Neural cell (in vitro differentiated cells): ENCODE measurements at regions not wholly inside any gene's neighbourhood (a gene's known extent, or its start where the extent isn't known, plus 50 kb on each side); places are given as distances from the start of the nearest gene placed in this dataset.

ENCODE experiments used
- EP300 ChIP-seq: fragments of 450-650 bp; conservative IDR thresholded peaks from 2 replicates; pipeline ENCODE4 v1.6.1; 2014; ENCODE audit warnings: antibody characterized with exemption, mild to moderate bottlenecking, moderate library complexity; ENCODE audit not compliant: poor library complexity, severe bottlenecking
- POLR2AphosphoS5 ChIP-seq: IDR thresholded peaks from 2 replicates; pipeline ENCODE4 v1.6.1; 2012
- RAD21 ChIP-seq: fragments of 450-650 bp; conservative IDR thresholded peaks from 2 replicates; pipeline ENCODE4 v1.6.1; 2014; ENCODE audit warnings: antibody characterized with exemption, mild to moderate bottlenecking, moderate library complexity
- TF ChIP-seq, protein P1 (sequence below): fragments of 450-650 bp; IDR thresholded peaks from 2 replicates; pipeline ENCODE4 v1.5.1; 2014; ENCODE audit warnings: antibody characterized with exemption, mild to moderate bottlenecking, moderate library complexity; ENCODE audit not compliant: poor library complexity, severe bottlenecking

GRCh38 chr17:77809814-77810213 is 148.7 kb upstream of the TNRC6C start:
- TF ChIP-seq, protein P1, sequence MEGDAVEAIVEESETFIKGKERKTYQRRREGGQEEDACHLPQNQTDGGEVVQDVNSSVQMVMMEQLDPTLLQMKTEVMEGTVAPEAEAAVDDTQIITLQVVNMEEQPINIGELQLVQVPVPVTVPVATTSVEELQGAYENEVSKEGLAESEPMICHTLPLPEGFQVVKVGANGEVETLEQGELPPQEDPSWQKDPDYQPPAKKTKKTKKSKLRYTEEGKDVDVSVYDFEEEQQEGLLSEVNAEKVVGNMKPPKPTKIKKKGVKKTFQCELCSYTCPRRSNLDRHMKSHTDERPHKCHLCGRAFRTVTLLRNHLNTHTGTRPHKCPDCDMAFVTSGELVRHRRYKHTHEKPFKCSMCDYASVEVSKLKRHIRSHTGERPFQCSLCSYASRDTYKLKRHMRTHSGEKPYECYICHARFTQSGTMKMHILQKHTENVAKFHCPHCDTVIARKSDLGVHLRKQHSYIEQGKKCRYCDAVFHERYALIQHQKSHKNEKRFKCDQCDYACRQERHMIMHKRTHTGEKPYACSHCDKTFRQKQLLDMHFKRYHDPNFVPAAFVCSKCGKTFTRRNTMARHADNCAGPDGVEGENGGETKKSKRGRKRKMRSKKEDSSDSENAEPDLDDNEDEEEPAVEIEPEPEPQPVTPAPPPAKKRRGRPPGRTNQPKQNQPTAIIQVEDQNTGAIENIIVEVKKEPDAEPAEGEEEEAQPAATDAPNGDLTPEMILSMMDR, result no peak
- TF ChIP-seq POLR2AphosphoS5 (no peak), RAD21 (no peak), EP300 (no peak)
